NCI-H2107 treated with DMSO at 0.1 percent for 48 hours (cell line): ENCODE measurements at regions not wholly inside any gene's neighbourhood (a gene's known extent, or its start where the extent isn't known, plus 50 kb on each side); places are given as distances from the start of the nearest gene placed in this dataset.
"Not testable (repeated sequence)": the region's sequence is repeated elsewhere in the genome, so short reads cannot be mapped to it uniquely, and the experiment has no call there.

Experiments used
- DNase-seq: peaks from one replicate; lab custom pipeline; 2025; ENCODE audit not compliant: unreplicated experiment; lab: John Stamatoyannopoulos, UW

- DNase-seq: no peak
These were observed 346.8 kb downstream of the RRAGC start for GRCh38 chr1:38512789-38513188.

- DNase-seq: no peak
These were observed 347.4 kb downstream of the RRAGC start for GRCh38 chr1:38512024-38512767.

- no peak for DNase-seq
These were observed 351.3 kb downstream of the RRAGC start for GRCh38 chr1:38508232-38508631.

- DNase-seq: no peak
These were observed 352.0 kb downstream of the RRAGC start for GRCh38 chr1:38507563-38507962.

- no peak for DNase-seq
These were observed 353.6 kb downstream of the RRAGC start for GRCh38 chr1:38505944-38506343.

- no peak for DNase-seq
These were observed 356.8 kb downstream of the RRAGC start for GRCh38 chr1:38502758-38503157.

GRCh38 chr1:38500891-38501290 is 358.7 kb downstream of the RRAGC start:
- no peak for DNase-seq

- no peak for DNase-seq
These were observed 359.2 kb downstream of the RRAGC start for GRCh38 chr1:38500352-38500751.

- no peak for DNase-seq
These were observed 360.9 kb downstream of the RRAGC start for GRCh38 chr1:38498686-38499085.

GRCh38 chr1:38497921-38498656 is 361.5 kb downstream of the RRAGC start:
- no peak for DNase-seq

- DNase-seq: not testable (repeated sequence)
These were observed 366.3 kb downstream of the RRAGC start for GRCh38 chr1:38493306-38493705.

GRCh38 chr1:38489844-38490270 is 369.7 kb downstream of the RRAGC start:
- DNase-seq: no peak

GRCh38 chr1:38488162-38488898 is 371.2 kb downstream of the RRAGC start:
- DNase-seq: no peak

- no peak for DNase-seq
These were observed 372.2 kb downstream of the RRAGC start for GRCh38 chr1:38487396-38487795.

- DNase-seq: no peak
These were observed 373.5 kb downstream of the RRAGC start for GRCh38 chr1:38486085-38486484.

- DNase-seq: no peak
These were observed 377.4 kb downstream of the RRAGC start for GRCh38 chr1:38481871-38482826.

GRCh38 chr1:38479662-38480061 is 379.9 kb downstream of the RRAGC start:
- DNase-seq: not testable (repeated sequence)

GRCh38 chr1:38477811-38478210 is 381.8 kb downstream of the RRAGC start:
- no peak for DNase-seq

- no peak for DNase-seq
These were observed 382.8 kb downstream of the RRAGC start for GRCh38 chr1:38476850-38477178.

GRCh38 chr1:38476111-38476849 is 383.3 kb downstream of the RRAGC start:
- no peak for DNase-seq
